GM12878 (cell line): ENCODE measurements at regions not wholly inside any gene's neighbourhood (a gene's known extent, or its start where the extent isn't known, plus 50 kb on each side); places are given as distances from the start of the nearest gene placed in this dataset.

ENCODE experiments used
- ATAC-seq: fragments of 200-7000 bp; cut with Tn5 transposase; 3 replicates; pipeline ENCODE4 v1.9.1; 2020; ENCODE audit warnings: mild to moderate bottlenecking, moderate library complexity
- BruUV-seq: library from RNA; stranded (reverse); fragments of 400-500 nt; replicated peaks from 2 replicates; lab custom pipeline; 2021; lab: Mats Ljungman, UMichigan
- CTCF ChIA-PET: fragments of 300-600 bp; sonication (Branson Sonifier 250); formaldehyde crosslinking; extraction: SDS; loops from one replicate; lab custom pipeline; 2021; ENCODE audit warnings: inconsistent platforms; lab: Yijun Ruan, JAX
- POLR2A ChIA-PET: fragments of 350-600 bp; formaldehyde crosslinking; extraction: SDS; loops from one replicate; lab custom pipeline; 2021; ENCODE audit warnings: inconsistent platforms; lab: Charles Lee
- RAD21 ChIA-PET: fragments of 300-600 bp; sonication (Branson Sonifier 250); formaldehyde crosslinking; loops from one replicate; lab custom pipeline; 2023; ENCODE audit warnings: antibody characterized with exemption; ENCODE audit not compliant: unreplicated experiment; lab: Charles Lee
- SMC1A ChIA-PET: fragments of 300-600 bp; sonication (Branson Sonifier 250); formaldehyde crosslinking; loops from one replicate; lab custom pipeline; 2023; ENCODE audit not compliant: unreplicated experiment, uncharacterized antibody; lab: Charles Lee
- DNase-seq: peaks from one replicate; pipeline ENCODE4 v3.0.0-alpha.2; 2011; ENCODE audit warnings: low read depth, low spot score
- FAIRE-seq: peaks from 3 replicates; lab custom pipeline; 2011; peaks lifted over from hg19 to GRCh38; lab: Jason Lieb, UNC
- H2AFZ ChIP-seq: 2 replicates; pipeline ENCODE4 v1.6.0; 2011; ENCODE audit warnings: low read depth, low read length, control low read depth; ENCODE audit not compliant: control insufficient read depth
- H3K27ac ChIP-seq: 2 replicates; pipeline ENCODE4 v1.5.1; 2011; ENCODE audit warnings: control low read depth; ENCODE audit not compliant: control insufficient read depth, insufficient read depth
- H3K27me3 ChIP-seq, 2 experiments: replicated peaks in 1 of 2; 2 replicates each; pipeline versions ENCODE4 v1.6.0 to v1.6.1; 2011; ENCODE audit warnings: low read length in 1 of 2; ENCODE audit not compliant: control insufficient read depth in 2 of 2, insufficient read depth in 2 of 2
- H3K36me3 ChIP-seq, 2 experiments: 2 replicates each; pipeline ENCODE4 v1.5.1; 2011; ENCODE audit warnings: low read length in 1 of 2; ENCODE audit not compliant: control insufficient read depth in 2 of 2, insufficient read depth in 2 of 2
- H3K4me1 ChIP-seq: 2 replicates; pipeline ENCODE4 v1.6.1; 2011; ENCODE audit warnings: mild to moderate bottlenecking, low read length, moderate library complexity, mixed read lengths; ENCODE audit not compliant: control insufficient read depth, insufficient read depth
- H3K4me2 ChIP-seq: 2 replicates; pipeline ENCODE4 v1.6.0; 2011; ENCODE audit warnings: control low read depth; ENCODE audit not compliant: control insufficient read depth, insufficient read depth
- H3K4me3 ChIP-seq: fragments of 200-600 bp; sonication (generic); 2 replicates; pipeline ENCODE4 v1.5.1; 2016
- H3K79me2 ChIP-seq: 2 replicates; pipeline ENCODE4 v1.6.0; 2011; ENCODE audit warnings: low read length; ENCODE audit not compliant: control insufficient read depth, insufficient read depth
- H3K9ac ChIP-seq: 2 replicates; pipeline ENCODE4 v1.8.0; 2011; ENCODE audit warnings: low read length, control low read depth, mixed read lengths; ENCODE audit not compliant: control insufficient read depth, insufficient read depth
- H3K9me3 ChIP-seq: replicated peaks from 3 replicates; pipeline ENCODE4 v1.5.1; 2011; ENCODE audit warnings: mild to moderate bottlenecking, low read length; ENCODE audit not compliant: control insufficient read depth, insufficient read depth
- H4K20me1 ChIP-seq: 2 replicates; pipeline ENCODE4 v1.6.0; 2011; ENCODE audit not compliant: control insufficient read depth, insufficient read depth
- ATF7 ChIP-seq: fragments of 450-650 bp; IDR thresholded peaks from 2 replicates; pipeline ENCODE4 v1.6.1; 2016; ENCODE audit warnings: low read depth, mild to moderate bottlenecking
- ETV6 ChIP-seq, 2 experiments: fragments of 450-650 bp in 1 of 2; IDR thresholded peaks in 1 of 2; conservative IDR thresholded peaks in 1 of 2; 2 replicates each; pipeline ENCODE4 v1.6.1; 2014; ENCODE audit warnings: antibody characterized with exemption in 1 of 2, borderline replicate concordance in 1 of 2, low read depth in 1 of 2, mild to moderate bottlenecking in 1 of 2, moderate library complexity in 1 of 2
- IRF5 ChIP-seq: fragments of 450-650 bp; IDR thresholded peaks from 2 replicates; pipeline ENCODE4 v1.6.1; 2017; ENCODE audit warnings: borderline replicate concordance
- MEF2A ChIP-seq: IDR thresholded peaks from 2 replicates; pipeline ENCODE4 v1.6.1; 2011; ENCODE audit warnings: low read depth, mild to moderate bottlenecking, low read length, moderate library complexity; ENCODE audit not compliant: insufficient read depth
- NBN ChIP-seq: fragments of 450-650 bp; IDR thresholded peaks from 2 replicates; pipeline ENCODE4 v1.6.1; 2016
- NRF1 ChIP-seq: conservative IDR thresholded peaks from 2 replicates; pipeline ENCODE4 v1.6.1; 2011; ENCODE audit warnings: mild to moderate bottlenecking, low read depth, low read length, improper control_type of control experiment
- SMAD5 ChIP-seq: IDR thresholded peaks from 2 replicates; pipeline ENCODE4 v1.6.1; 2016; ENCODE audit warnings: antibody characterized with exemption, low read depth
- SREBF2 ChIP-seq: IDR thresholded peaks from 2 replicates; pipeline ENCODE4 v1.6.1; 2012; ENCODE audit warnings: mild to moderate bottlenecking, low read length
- ZBTB4 ChIP-seq: fragments of 450-650 bp; formaldehyde crosslinking; IDR thresholded peaks from 2 replicates; pipeline ENCODE4 v1.4.0; 2022; ENCODE audit warnings: mild to moderate bottlenecking, moderate library complexity
- ZBTB40 ChIP-seq: fragments of 450-650 bp; IDR thresholded peaks from 2 replicates; pipeline ENCODE4 v1.6.1; 2016; ENCODE audit warnings: mild to moderate bottlenecking, moderate library complexity, borderline replicate concordance
- WGBS: methylation state at CpG from one replicate; pipeline ENCODE4 v1.1.6; 2016; ENCODE audit warnings: low lambda C conversion rate; ENCODE audit not compliant: insufficient replicate concordance, insufficient coverage; ENCODE audit errors: missing lambda C conversion rate; 5-methylcytosine and 5-hydroxymethylcytosine counted together
- in situ Hi-C: fragments of 300-500 bp; cut with MboI; formaldehyde crosslinking; loops from 9 replicates; pipeline ENCODE4 v1.14.3; 2018; ENCODE audit warnings: mixed read lengths
- intact Hi-C: fragments of 100-400 bp; cut with micrococcal nuclease; formaldehyde crosslinking; loops from one replicate; pipeline ENCODE4 v1.14.2; 2022; ENCODE audit not compliant: unreplicated experiment

GRCh38 chr5:27788184-27788583 lies 749.8 kb upstream of the CDH9 start:
- intact Hi-C loops (no loop called here), in situ Hi-C loops (no loop called here)
- Histone ChIP-seq H4K20me1 (no peaks in the 10 kb centered on the region), H3K27ac (no peak overlapping the region), H3K4me3 (no peak overlapping the region), H2AFZ (no peak overlapping the region), H3K4me1 (no peaks in the 10 kb centered on the region), H3K36me3 (no peaks in the 10 kb centered on the region), H3K9me3 (no peaks in the 10 kb centered on the region), H3K79me2 (no peaks in the 10 kb centered on the region), H3K4me2 (no peak overlapping the region), H3K9ac (no peak overlapping the region), H3K27me3 (no peaks in the 10 kb centered on the region)
- no peak for TF ChIP-seq SREBF2
- TF ChIP-seq SMAD5, result no peak
- no peak for TF ChIP-seq NRF1
- TF ChIP-seq IRF5, result no peak
- no peak for TF ChIP-seq ATF7
- TF ChIP-seq ETV6 (conservative IDR thresholded peaks at IDR 0.05 in 1 of 2, IDR thresholded peaks at IDR 0.05 in 1 of 2; ENCODE audit: borderline replicate concordance in 1 of 2, low read depth in 1 of 2), result no peak
- FAIRE-seq (no peak), ATAC-seq (no peak), DNase-seq (no peak)
- ChIA-PET POLR2A (no interaction called here), RAD21 (no interaction called here), CTCF (no interaction called here), SMC1A (interaction anchor here (1.1 kb wide), 1 partner anchor 25 kb away, joined by 3 read pairs; no protein-coding TSS in a partner anchor)
- BruUV-seq, result no TSS peak
- 57% methylated on average over 2 of the region's 2 CpGs for WGBS

GRCh38 chr5:27784317-27784716 lies 745.9 kb upstream of the CDH9 start:
- Histone ChIP-seq H3K79me2 (no peaks in the 10 kb centered on the region), H2AFZ (no peak overlapping the region), H3K4me3 (no peak overlapping the region), H3K36me3 (no peaks in the 10 kb centered on the region), H3K4me2 (no peak overlapping the region), H3K9me3 (no peaks in the 10 kb centered on the region), H3K4me1 (no peaks in the 10 kb centered on the region), H3K27ac (no peak overlapping the region), H3K27me3 (no peaks in the 10 kb centered on the region), H4K20me1 (no peaks in the 10 kb centered on the region), H3K9ac (no peak overlapping the region)
- POLR2A ChIA-PET, result no interaction called here
- DNase-seq (no peak), ATAC-seq (no peak), FAIRE-seq (no peak)
- RAD21 ChIA-PET, result no interaction called here
- intact Hi-C loops (no loop called here), in situ Hi-C loops (no loop called here)
- BruUV-seq, result no TSS peak
- CTCF ChIA-PET, result no interaction called here
- SMC1A ChIA-PET, result no interaction called here
- 0% methylated on average over 1 of the region's 1 CpG for WGBS
- TF ChIP-seq ZBTB40, result no peak
- TF ChIP-seq NBN, result no peak
- TF ChIP-seq MEF2A, result no peak
- TF ChIP-seq ZBTB4 (CRISPR knock-in tag), result no peak
